ENCODE measurements at regions not wholly inside any gene's neighbourhood (a gene's known extent, or its start where the extent isn't known, plus 50 kb on each side); places are given as distances from the start of the nearest gene placed in this dataset.

DNA sequence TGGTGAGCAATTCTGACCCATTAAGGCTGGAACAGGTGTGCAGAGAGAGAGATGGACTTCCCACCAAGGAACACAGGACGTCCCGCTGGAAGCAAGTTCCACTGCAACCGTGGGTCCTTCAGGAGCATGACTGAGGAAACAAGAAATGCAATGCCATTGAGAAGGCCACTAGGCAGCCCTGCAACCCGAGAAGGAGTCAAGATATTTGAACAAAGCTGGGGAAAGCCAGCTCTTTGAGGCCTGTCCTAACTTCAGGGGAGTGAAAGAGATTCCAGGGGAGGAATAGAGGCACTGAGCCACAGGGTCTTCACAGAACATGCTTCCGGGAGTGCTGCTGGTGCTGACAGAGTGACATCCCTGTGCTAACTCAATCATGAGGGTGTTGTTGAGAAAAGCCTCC lies 153.8 kb upstream of the ZNF236 start:
- WGBS, 2 experiments (ENCODE audit: extremely low coverage in 1 of 2, insufficient coverage in 1 of 2, insufficient read length in 1 of 2, insufficient replicate concordance in 2 of 2, low coverage in 1 of 2, low lambda C conversion rate in 2 of 2, missing lambda C conversion rate in 1 of 2), result 84% methylated on average over 5 of the region's 5 CpGs; no CpG with 5 or more reads in 1 of the 2 experiments
- no peak overlapping the region for H3K9ac ChIP-seq (replicated peaks in 1 of 4; ENCODE audit: extremely low read depth in 1 of 4, low read depth in 3 of 4, low read length in 3 of 4)
- H3K79me1 ChIP-seq (ENCODE audit: low read depth, low read length), result no peaks in the 10 kb centered on the region
- H3K27me3 ChIP-seq (replicated peaks in 1 of 4; ENCODE audit: control insufficient read depth in 3 of 4, extremely low read depth in 1 of 4, insufficient read depth in 3 of 4, low read length in 3 of 4), result no peaks in the 10 kb centered on the region
- H3K14ac ChIP-seq (ENCODE audit: insufficient read length), result no peak overlapping the region
- no peak overlapping the region; the same call in 1 of the 2 replicates for H3K18ac ChIP-seq (ENCODE audit: extremely low read depth, low read length)
- CTCF ChIA-PET (ENCODE audit: partially characterized antibody), result interaction anchor here (0.9 to 6.2 kb wide), 8 partner anchors 9 to 269 kb away, joined by 3 to 47 read pairs (median 3); no protein-coding TSS in a partner anchor
- H4K20me1 ChIP-seq (replicated peaks in 1 of 2; ENCODE audit: control insufficient read depth in 1 of 2, insufficient read depth in 2 of 2, low read length in 2 of 2), result no peaks in the 10 kb centered on the region
- no peak overlapping the region for H2AK5ac ChIP-seq (ENCODE audit: low read depth, low read length)
- no peaks in the 10 kb centered on the region for H3K79me2 ChIP-seq (ENCODE audit: control insufficient read depth in 1 of 2, insufficient read depth in 2 of 2, low read length in 2 of 2)
- TF ChIP-seq RBBP5 (IDR thresholded peaks at IDR 0.05; ENCODE audit: borderline replicate concordance, low read depth, low read length) (no peak), SRF (IDR thresholded peaks at IDR 0.05; ENCODE audit: low read depth, low read length) (no peak), SP2 (IDR thresholded peaks at IDR 0.05; ENCODE audit: low read length) (no peak), KDM1A (IDR thresholded peaks at IDR 0.05; ENCODE audit: borderline replicate concordance, low read length) (no peak), CHD1 (IDR thresholded peaks at IDR 0.05; ENCODE audit: low read depth, low read length) (no peak), PHF8 (conservative IDR thresholded peaks at IDR 0.05; ENCODE audit: low read depth, low read length) (no peak), FOSL1 (IDR thresholded peaks at IDR 0.05; ENCODE audit: insufficient read depth, low read depth, low read length) (no peak), RNF2 (IDR thresholded peaks at IDR 0.05; ENCODE audit: borderline replicate concordance, low read depth, low read length, missing control alignments, poor library complexity, severe bottlenecking) (no peak), MAX (IDR thresholded peaks at IDR 0.05) (no peak), GABPA (IDR thresholded peaks at IDR 0.05; ENCODE audit: borderline replicate concordance, insufficient read depth, low read length) (no peak)
- TF ChIP-seq, protein P1, sequence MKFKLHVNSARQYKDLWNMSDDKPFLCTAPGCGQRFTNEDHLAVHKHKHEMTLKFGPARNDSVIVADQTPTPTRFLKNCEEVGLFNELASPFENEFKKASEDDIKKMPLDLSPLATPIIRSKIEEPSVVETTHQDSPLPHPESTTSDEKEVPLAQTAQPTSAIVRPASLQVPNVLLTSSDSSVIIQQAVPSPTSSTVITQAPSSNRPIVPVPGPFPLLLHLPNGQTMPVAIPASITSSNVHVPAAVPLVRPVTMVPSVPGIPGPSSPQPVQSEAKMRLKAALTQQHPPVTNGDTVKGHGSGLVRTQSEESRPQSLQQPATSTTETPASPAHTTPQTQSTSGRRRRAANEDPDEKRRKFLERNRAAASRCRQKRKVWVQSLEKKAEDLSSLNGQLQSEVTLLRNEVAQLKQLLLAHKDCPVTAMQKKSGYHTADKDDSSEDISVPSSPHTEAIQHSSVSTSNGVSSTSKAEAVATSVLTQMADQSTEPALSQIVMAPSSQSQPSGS (IDR thresholded peaks at IDR 0.05; ENCODE audit: low read length), result no peak
- POLR2A ChIA-PET (ENCODE audit: partially characterized antibody), result no interaction called here
- H4K5ac ChIP-seq (ENCODE audit: insufficient read length, low read depth, low read length), result no peak overlapping the region
- H3K4ac ChIP-seq (replicated peaks; ENCODE audit: insufficient read length, low read depth, low read length), result no peak overlapping the region
- no peak overlapping the region for H3K27ac ChIP-seq (ENCODE audit: low read depth, low read length)
- no peak overlapping the region for H3K56ac ChIP-seq (replicated peaks; ENCODE audit: insufficient read length, low read depth, low read length)
- H3K4me3 ChIP-seq (ENCODE audit: extremely low read depth in 1 of 4, insufficient read depth in 2 of 4, low read depth in 3 of 4, low read length in 4 of 4), result no peak overlapping the region
- no peak for DNase-seq (ENCODE audit: low read depth in 1 of 2, low spot score in 2 of 2)
- H4K91ac ChIP-seq (replicated peaks; ENCODE audit: insufficient read length, low read length), result no peak overlapping the region
- no peak overlapping the region for H2BK120ac ChIP-seq (replicated peaks; ENCODE audit: low read depth, low read length)
- 0 out of 2 replicates have a peak overlapping the region, but pooled peaks have one; percentile 75 for H2BK15ac ChIP-seq (ENCODE audit: low read length)
- H3K23me2 ChIP-seq (ENCODE audit: low read depth, low read length), result no peaks in the 10 kb centered on the region; the same call in 1 of the 2 replicates
- peak overlapping the region; percentile 53; the same call in 1 of the 2 replicates for H2BK20ac ChIP-seq (ENCODE audit: low read length)
- H2AFZ ChIP-seq (ENCODE audit: low read length), result peak overlapping the region; percentile 54; the same call in 1 of the 2 replicates
- peak; percentile 24 for FAIRE-seq
- no peak overlapping the region for H3K4me2 ChIP-seq (ENCODE audit: insufficient read depth in 1 of 2, low read depth in 2 of 2, low read length in 2 of 2)
- H3K4me1 ChIP-seq (replicated peaks in 1 of 4; ENCODE audit: control insufficient read depth in 3 of 4, insufficient read depth in 4 of 4, low read length in 3 of 4), result peaks cover 0 to 10% (median 0%) of the 10 kb centered on the region in 4 experiments; a peak in 1 of 7 replicates
- no peak overlapping the region for H4K8ac ChIP-seq (ENCODE audit: extremely low read depth, insufficient read depth, low read length)
- no peaks in the 10 kb centered on the region for H3K9me3 ChIP-seq (ENCODE audit: insufficient read depth in 2 of 2, low read depth in 1 of 2, low read length in 1 of 2)
- no peak overlapping the region for H2BK5ac ChIP-seq (ENCODE audit: low read depth, low read length)
- no peak overlapping the region for H3K23ac ChIP-seq (ENCODE audit: insufficient read length)
- no peaks in the 10 kb centered on the region for H3K36me3 ChIP-seq (ENCODE audit: control insufficient read depth in 2 of 4, insufficient read depth in 4 of 4, low read length in 3 of 4)
- H2BK12ac ChIP-seq (ENCODE audit: low read depth, low read length), result no peak overlapping the region

Measured in H1 (cell line).